HG02870 (cell line): ENCODE measurements at regions not wholly inside any gene's neighbourhood (a gene's known extent, or its start where the extent isn't known, plus 50 kb on each side); places are given as distances from the start of the nearest gene placed in this dataset.

ENCODE experiments used
- ATAC-seq: cut with Tn5 transposase; IDR thresholded peaks from one replicate; pipeline ENCODE4 v1.9.1; 2021; ENCODE audit warnings: mild to moderate bottlenecking, moderate library complexity; ENCODE audit not compliant: unreplicated experiment

GRCh38 chr2:192854706-192855105 lies 660.0 kb upstream of the TMEFF2 start:
- ATAC-seq = no peak

GRCh38 chr2:192854031-192854430 lies 659.3 kb upstream of the TMEFF2 start:
- no peak for ATAC-seq

GRCh38 chr2:192828947-192829346 lies 634.2 kb upstream of the TMEFF2 start:
- no peak for ATAC-seq

- ATAC-seq = no peak
Observed at GRCh38 chr2:192828175-192828574, 633.4 kb upstream of the TMEFF2 start.

GRCh38 chr2:192827735-192828134 lies 633.0 kb upstream of the TMEFF2 start:
- ATAC-seq = no peak

- ATAC-seq = no peak
Observed at GRCh38 chr2:192814376-192814775, 619.6 kb upstream of the TMEFF2 start.

- no peak for ATAC-seq
Observed at GRCh38 chr2:192813341-192813740, 618.6 kb upstream of the TMEFF2 start.

GRCh38 chr2:192809173-192809572 lies 614.4 kb upstream of the TMEFF2 start:
- no peak for ATAC-seq

GRCh38 chr2:192783643-192784042 lies 588.9 kb upstream of the TMEFF2 start:
- ATAC-seq = no peak

GRCh38 chr2:192775459-192776262 lies 580.9 kb upstream of the TMEFF2 start:
- no peak for ATAC-seq

GRCh38 chr2:192775011-192775410 lies 580.3 kb upstream of the TMEFF2 start:
- ATAC-seq = no peak

GRCh38 chr2:192773044-192773443 lies 578.3 kb upstream of the TMEFF2 start:
- ATAC-seq = no peak

GRCh38 chr2:192749611-192750200 lies 555.0 kb upstream of the TMEFF2 start:
- ATAC-seq = no peak

GRCh38 chr2:192741889-192742288 lies 547.2 kb upstream of the TMEFF2 start:
- no peak for ATAC-seq

- no peak for ATAC-seq
Observed at GRCh38 chr2:192735447-192735846, 540.7 kb upstream of the TMEFF2 start.

GRCh38 chr2:192729369-192729768 lies 534.6 kb upstream of the TMEFF2 start:
- ATAC-seq = no peak

GRCh38 chr2:192725991-192726390 lies 531.3 kb upstream of the TMEFF2 start:
- no peak for ATAC-seq

- ATAC-seq = no peak
Observed at GRCh38 chr2:192719629-192720028, 524.9 kb upstream of the TMEFF2 start.

- no peak for ATAC-seq
Observed at GRCh38 chr2:192718340-192718739, 523.6 kb upstream of the TMEFF2 start.

GRCh38 chr2:192700934-192701333 lies 506.2 kb upstream of the TMEFF2 start:
- ATAC-seq = no peak

GRCh38 chr2:192697880-192698279 lies 503.1 kb upstream of the TMEFF2 start:
- no peak for ATAC-seq

GRCh38 chr2:192696857-192697256 lies 502.1 kb upstream of the TMEFF2 start:
- no peak for ATAC-seq

- ATAC-seq = no peak
Observed at GRCh38 chr2:192687015-192687414, 492.3 kb upstream of the TMEFF2 start.
